Endothelial cell (in vitro differentiated cells): ENCODE measurements at regions not wholly inside any gene's neighbourhood (a gene's known extent, or its start where the extent isn't known, plus 50 kb on each side); places are given as distances from the start of the nearest gene placed in this dataset.

ENCODE experiments used
- DNase-seq: peaks from one replicate; pipeline ENCODE4 v3.0.0; 2021; ENCODE audit warnings: low spot score
- H3K27ac Mint-ChIP-seq: one replicate; pipeline ENCODE4 v1.8.0; 2021; ENCODE audit warnings: mixed read lengths, inconsistent platforms; ENCODE audit not compliant: unreplicated experiment
- H3K27me3 Mint-ChIP-seq: one replicate; pipeline ENCODE4 v1.8.0; 2021; ENCODE audit warnings: mild to moderate bottlenecking, moderate library complexity, mixed read lengths, inconsistent platforms; ENCODE audit not compliant: unreplicated experiment
- H3K36me3 Mint-ChIP-seq: one replicate; pipeline ENCODE4 v1.8.0; 2021; ENCODE audit warnings: mild to moderate bottlenecking, low read depth, mixed read lengths, inconsistent platforms; ENCODE audit not compliant: unreplicated experiment
- H3K4me1 Mint-ChIP-seq: one replicate; pipeline ENCODE4 v1.8.0; 2021; ENCODE audit warnings: mild to moderate bottlenecking, mixed read lengths, inconsistent platforms; ENCODE audit not compliant: unreplicated experiment
- H3K4me3 Mint-ChIP-seq: one replicate; pipeline ENCODE4 v1.8.0; 2021; ENCODE audit warnings: mild to moderate bottlenecking, mixed read lengths, inconsistent platforms; ENCODE audit not compliant: unreplicated experiment
- H3K9me3 Mint-ChIP-seq: one replicate; pipeline ENCODE4 v1.8.0; 2021; ENCODE audit warnings: mixed read lengths, inconsistent platforms; ENCODE audit not compliant: unreplicated experiment
- TF ChIP-seq, protein P1 (sequence below): fragments of 200-600 bp; sonication (generic); IDR thresholded peaks from one replicate; pipeline ENCODE4 v1.5.0; 2021; ENCODE audit warnings: antibody characterized with exemption; ENCODE audit not compliant: unreplicated experiment

DNA sequence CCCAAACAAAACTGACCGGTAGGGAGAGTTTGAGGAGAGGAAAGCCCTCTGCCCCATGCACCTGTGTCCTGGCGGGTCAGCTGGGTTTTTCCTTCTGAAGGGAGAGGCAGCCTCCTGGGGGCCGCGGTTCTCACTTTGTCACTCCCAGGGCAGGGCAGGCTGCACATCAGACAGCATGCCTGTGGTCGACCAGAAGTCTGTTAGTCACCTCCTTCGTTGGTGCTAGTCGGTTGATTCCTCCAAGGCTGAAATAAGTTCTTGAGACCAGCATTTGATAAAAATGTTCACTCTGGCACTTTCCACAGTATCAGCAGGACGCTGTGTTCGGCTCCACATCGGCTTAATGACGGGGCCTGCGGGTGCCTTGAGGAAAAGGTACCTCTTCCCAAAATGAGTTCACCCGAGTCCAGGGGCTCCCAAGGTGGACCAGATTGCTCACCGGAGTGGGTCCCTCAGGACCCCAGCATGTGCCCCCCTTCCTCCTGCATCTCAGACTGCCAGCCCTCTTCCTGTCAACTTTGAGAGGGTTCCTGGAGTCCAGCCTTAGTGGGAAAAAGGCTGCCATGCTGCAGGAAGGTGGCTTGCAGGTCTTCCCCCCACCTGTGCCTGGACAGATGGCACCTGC lies 373.7 kb upstream of the B3GAT1 start:
- TF ChIP-seq, protein P1, sequence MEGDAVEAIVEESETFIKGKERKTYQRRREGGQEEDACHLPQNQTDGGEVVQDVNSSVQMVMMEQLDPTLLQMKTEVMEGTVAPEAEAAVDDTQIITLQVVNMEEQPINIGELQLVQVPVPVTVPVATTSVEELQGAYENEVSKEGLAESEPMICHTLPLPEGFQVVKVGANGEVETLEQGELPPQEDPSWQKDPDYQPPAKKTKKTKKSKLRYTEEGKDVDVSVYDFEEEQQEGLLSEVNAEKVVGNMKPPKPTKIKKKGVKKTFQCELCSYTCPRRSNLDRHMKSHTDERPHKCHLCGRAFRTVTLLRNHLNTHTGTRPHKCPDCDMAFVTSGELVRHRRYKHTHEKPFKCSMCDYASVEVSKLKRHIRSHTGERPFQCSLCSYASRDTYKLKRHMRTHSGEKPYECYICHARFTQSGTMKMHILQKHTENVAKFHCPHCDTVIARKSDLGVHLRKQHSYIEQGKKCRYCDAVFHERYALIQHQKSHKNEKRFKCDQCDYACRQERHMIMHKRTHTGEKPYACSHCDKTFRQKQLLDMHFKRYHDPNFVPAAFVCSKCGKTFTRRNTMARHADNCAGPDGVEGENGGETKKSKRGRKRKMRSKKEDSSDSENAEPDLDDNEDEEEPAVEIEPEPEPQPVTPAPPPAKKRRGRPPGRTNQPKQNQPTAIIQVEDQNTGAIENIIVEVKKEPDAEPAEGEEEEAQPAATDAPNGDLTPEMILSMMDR = no peak
- no peak overlapping the region for H3K4me3 Mint-ChIP-seq
- H3K9me3 Mint-ChIP-seq = no peaks in the 10 kb centered on the region
- H3K27ac Mint-ChIP-seq = no peak overlapping the region
- DNase-seq = no peak
- H3K36me3 Mint-ChIP-seq = no peaks in the 10 kb centered on the region
- H3K27me3 Mint-ChIP-seq = no peaks in the 10 kb centered on the region
- no peaks in the 10 kb centered on the region for H3K4me1 Mint-ChIP-seq

DNA sequence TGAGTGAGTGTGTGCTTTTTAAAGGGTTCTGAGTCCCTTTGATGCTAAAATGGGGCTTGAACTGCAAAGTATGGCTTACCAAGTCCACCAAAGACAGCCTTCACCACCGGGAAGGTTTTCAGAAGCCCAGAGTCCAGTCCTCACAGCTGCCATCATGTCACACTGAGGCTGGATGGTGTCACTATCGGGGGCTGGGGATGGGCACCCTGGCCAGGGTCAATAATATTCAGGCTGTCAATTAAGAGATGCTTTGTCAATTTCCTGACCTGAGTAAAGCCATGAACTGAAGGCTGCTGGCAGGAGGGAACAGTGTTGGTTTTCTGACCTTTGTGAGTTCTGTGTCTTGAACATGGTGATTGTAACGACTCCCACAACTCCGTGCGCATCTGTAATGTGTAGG lies 373.0 kb upstream of the B3GAT1 start:
- no peaks in the 10 kb centered on the region for H3K36me3 Mint-ChIP-seq
- no peaks in the 10 kb centered on the region for H3K4me1 Mint-ChIP-seq
- H3K9me3 Mint-ChIP-seq = no peaks in the 10 kb centered on the region
- TF ChIP-seq, protein P1 = no peak
- peaks cover 2% of the 10 kb centered on the region for H3K27me3 Mint-ChIP-seq
- DNase-seq = no peak
- no peak overlapping the region for H3K4me3 Mint-ChIP-seq
- no peak overlapping the region for H3K27ac Mint-ChIP-seq

DNA sequence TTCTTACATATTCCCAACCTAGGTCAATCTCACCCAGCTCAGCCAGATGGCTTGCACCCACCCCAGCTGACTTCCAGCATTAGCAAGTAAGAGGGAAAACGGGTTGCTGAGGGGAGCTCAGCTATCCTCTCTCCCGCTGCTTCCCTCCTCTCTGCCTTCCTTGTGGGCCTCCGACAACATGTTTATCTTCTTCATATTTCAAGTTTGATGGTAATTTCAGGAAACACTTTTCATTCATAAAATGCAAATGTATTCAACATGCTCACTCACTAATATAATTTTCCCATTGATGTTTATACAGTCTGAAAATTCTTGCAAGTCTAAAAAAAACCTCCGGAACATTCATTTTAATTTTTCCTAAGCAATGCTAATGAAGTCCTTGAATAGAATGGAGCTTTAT lies 372.5 kb upstream of the B3GAT1 start:
- no peak overlapping the region for H3K27ac Mint-ChIP-seq
- H3K4me3 Mint-ChIP-seq = no peak overlapping the region
- DNase-seq = no peak
- no peaks in the 10 kb centered on the region for H3K4me1 Mint-ChIP-seq
- TF ChIP-seq, protein P1 = no peak
- peaks cover 2% of the 10 kb centered on the region for H3K27me3 Mint-ChIP-seq
- no peaks in the 10 kb centered on the region for H3K9me3 Mint-ChIP-seq
- H3K36me3 Mint-ChIP-seq = no peaks in the 10 kb centered on the region

DNA sequence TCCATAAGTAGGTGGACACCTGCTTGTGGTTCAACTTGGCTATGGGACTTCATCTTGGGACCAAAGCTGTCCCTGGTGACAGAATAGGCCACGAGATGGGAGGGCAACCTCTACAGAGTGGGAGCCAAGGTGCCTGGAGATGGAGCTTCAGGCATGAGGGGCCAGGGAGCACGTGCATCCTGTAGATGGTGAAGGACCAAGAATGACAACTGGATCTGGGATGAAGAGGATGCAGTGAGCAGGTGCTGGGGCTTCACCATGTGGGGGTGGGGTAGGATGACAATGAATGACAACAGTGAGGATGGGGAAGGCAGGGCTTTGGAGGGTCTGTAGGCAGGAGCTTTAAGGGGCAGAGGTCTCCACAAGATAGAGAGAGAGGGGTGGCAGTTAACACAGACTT lies 372.0 kb upstream of the B3GAT1 start:
- Mint-ChIP-seq H3K36me3 (no peaks in the 10 kb centered on the region), H3K27me3 (peaks cover 2% of the 10 kb centered on the region), H3K9me3 (no peaks in the 10 kb centered on the region), H3K27ac (no peak overlapping the region), H3K4me3 (no peak overlapping the region), H3K4me1 (no peaks in the 10 kb centered on the region)
- no peak for DNase-seq
- TF ChIP-seq, protein P1 = no peak

DNA sequence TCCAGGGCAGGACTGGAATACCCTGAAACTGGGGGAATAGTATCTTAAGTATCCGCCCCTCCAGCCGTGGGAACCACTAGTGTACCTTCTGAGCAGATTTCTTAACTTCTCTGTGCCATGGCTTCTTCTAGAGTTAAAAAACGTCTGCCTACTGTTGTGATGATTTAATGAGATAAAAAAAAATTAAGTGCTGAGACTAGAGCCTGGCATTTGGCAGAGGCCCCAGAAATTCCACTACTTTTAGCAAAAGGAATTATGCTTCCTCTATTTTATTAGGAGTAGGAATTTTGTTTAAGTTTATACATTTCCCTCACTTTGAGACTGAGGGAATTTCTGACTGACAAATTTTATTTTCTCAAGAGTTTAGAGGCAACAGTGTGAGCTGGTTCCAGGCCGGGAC lies 371.2 kb upstream of the B3GAT1 start:
- Mint-ChIP-seq H3K36me3 (no peaks in the 10 kb centered on the region), H3K4me3 (no peak overlapping the region), H3K9me3 (no peaks in the 10 kb centered on the region), H3K27me3 (peaks cover 2% of the 10 kb centered on the region), H3K27ac (no peak overlapping the region), H3K4me1 (no peaks in the 10 kb centered on the region)
- no peak for DNase-seq
- TF ChIP-seq, protein P1 = no peak
